ENCODE measurements at regions not wholly inside any gene's neighbourhood (a gene's known extent, or its start where the extent isn't known, plus 50 kb on each side); places are given as distances from the start of the nearest gene placed in this dataset.

- TF ChIP-seq POLR2AphosphoS5 (IDR thresholded peaks at IDR 0.05; ENCODE audit: borderline replicate concordance, low read depth, low read length) (no peak), EZH2 (IDR thresholded peaks at IDR 0.05) (no peak)
Observed at GRCh38 chr4:178339769-178340168, 897.5 kb upstream of the AGA start.
